ENCODE measurements at regions not wholly inside any gene's neighbourhood (a gene's known extent, or its start where the extent isn't known, plus 50 kb on each side); places are given as distances from the start of the nearest gene placed in this dataset.

DNA sequence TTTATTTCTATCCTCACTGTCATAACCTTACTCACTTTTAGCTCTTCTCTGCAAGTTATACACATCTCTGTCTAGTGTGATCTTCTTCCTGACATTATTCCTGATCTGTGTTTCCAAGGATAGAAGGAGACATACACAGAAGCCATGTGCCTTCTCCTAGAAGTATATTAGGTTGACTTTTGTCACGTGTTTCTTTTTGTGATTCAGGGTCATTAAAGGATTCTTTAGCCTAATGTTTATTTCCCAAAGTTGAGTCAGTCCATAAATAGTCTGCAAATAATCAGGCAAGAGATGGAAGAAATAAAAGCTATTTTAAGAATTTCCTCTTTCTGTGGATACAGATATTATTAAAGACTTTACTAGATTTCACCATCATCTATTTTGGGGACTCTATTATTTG is 214.1 kb upstream of the GOT2 start:
- no peaks in the 10 kb centered on the region for H3K27me3 ChIP-seq (ENCODE audit: insufficient read depth, low read depth, low read length)
- H3K9ac ChIP-seq (ENCODE audit: low read length): no peak overlapping the region
- H3K4me2 ChIP-seq (ENCODE audit: low read length): no peak overlapping the region
- H3K9me2 ChIP-seq (ENCODE audit: insufficient read depth, low read length): no peaks in the 10 kb centered on the region
- no peaks in the 10 kb centered on the region for H3K36me3 ChIP-seq (ENCODE audit: insufficient read depth, low read length)
- H3K27ac ChIP-seq (ENCODE audit: low read length): no peak overlapping the region
- TF ChIP-seq MXI1 (conservative IDR thresholded peaks at IDR 0.05; ENCODE audit: poor library complexity, severe bottlenecking) (no peak), CTCF (IDR thresholded peaks at IDR 0.05; ENCODE audit: poor library complexity, severe bottlenecking) (no peak), TAF1 (IDR thresholded peaks at IDR 0.05; ENCODE audit: low read depth) (no peak), EZH2 (IDR thresholded peaks at IDR 0.05; ENCODE audit: borderline replicate concordance, insufficient read depth, low read length, poor library complexity, severe bottlenecking) (no peak), SMC3 (conservative IDR thresholded peaks at IDR 0.05; ENCODE audit: poor library complexity) (no peak), EP300 (conservative IDR thresholded peaks at IDR 0.05; ENCODE audit: poor library complexity, severe bottlenecking) (no peak), POLR2AphosphoS5 (IDR thresholded peaks at IDR 0.05) (no peak), RAD21 (conservative IDR thresholded peaks at IDR 0.05) (no peak)
- TF ChIP-seq, protein P1, sequence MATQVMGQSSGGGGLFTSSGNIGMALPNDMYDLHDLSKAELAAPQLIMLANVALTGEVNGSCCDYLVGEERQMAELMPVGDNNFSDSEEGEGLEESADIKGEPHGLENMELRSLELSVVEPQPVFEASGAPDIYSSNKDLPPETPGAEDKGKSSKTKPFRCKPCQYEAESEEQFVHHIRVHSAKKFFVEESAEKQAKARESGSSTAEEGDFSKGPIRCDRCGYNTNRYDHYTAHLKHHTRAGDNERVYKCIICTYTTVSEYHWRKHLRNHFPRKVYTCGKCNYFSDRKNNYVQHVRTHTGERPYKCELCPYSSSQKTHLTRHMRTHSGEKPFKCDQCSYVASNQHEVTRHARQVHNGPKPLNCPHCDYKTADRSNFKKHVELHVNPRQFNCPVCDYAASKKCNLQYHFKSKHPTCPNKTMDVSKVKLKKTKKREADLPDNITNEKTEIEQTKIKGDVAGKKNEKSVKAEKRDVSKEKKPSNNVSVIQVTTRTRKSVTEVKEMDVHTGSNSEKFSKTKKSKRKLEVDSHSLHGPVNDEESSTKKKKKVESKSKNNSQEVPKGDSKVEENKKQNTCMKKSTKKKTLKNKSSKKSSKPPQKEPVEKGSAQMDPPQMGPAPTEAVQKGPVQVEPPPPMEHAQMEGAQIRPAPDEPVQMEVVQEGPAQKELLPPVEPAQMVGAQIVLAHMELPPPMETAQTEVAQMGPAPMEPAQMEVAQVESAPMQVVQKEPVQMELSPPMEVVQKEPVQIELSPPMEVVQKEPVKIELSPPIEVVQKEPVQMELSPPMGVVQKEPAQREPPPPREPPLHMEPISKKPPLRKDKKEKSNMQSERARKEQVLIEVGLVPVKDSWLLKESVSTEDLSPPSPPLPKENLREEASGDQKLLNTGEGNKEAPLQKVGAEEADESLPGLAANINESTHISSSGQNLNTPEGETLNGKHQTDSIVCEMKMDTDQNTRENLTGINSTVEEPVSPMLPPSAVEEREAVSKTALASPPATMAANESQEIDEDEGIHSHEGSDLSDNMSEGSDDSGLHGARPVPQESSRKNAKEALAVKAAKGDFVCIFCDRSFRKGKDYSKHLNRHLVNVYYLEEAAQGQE (IDR thresholded peaks at IDR 0.05; ENCODE audit: borderline replicate concordance): no peak
- H4K20me1 ChIP-seq (ENCODE audit: insufficient read depth): no peaks in the 10 kb centered on the region
- no peaks in the 10 kb centered on the region for H3K79me2 ChIP-seq (replicated peaks; ENCODE audit: insufficient read depth, low read length)
- H2AFZ ChIP-seq (ENCODE audit: low read depth, low read length): no peak overlapping the region
- no peaks in the 10 kb centered on the region for H3F3A ChIP-seq (ENCODE audit: insufficient read depth, low read length, poor library complexity, severe bottlenecking)
- H3K9me3 ChIP-seq (ENCODE audit: low read length): no peaks in the 10 kb centered on the region
- H3K4me3 ChIP-seq (ENCODE audit: low read length): no peak overlapping the region

DNA sequence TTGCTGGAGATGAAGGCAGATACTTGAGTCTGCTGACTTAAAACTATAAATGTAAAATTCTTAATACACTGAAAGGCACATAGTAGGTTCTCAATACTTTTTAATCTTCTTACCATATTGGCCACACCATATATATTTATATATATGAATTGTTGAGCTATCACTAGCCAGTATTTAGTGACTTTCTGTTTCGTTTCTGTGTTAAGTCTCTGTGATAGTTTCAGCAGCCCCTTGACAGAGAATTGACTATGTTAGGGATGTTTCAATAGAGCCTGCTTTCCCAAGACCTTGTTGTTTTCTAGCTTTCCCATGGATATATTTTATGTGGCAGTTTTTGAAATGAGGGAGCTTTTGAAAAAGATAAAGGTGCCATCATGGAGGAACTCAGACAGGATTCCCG is 206.5 kb upstream of the GOT2 start:
- H3K4me3 ChIP-seq (ENCODE audit: low read length): no peak overlapping the region
- H3K9me2 ChIP-seq (ENCODE audit: insufficient read depth, low read length): no peaks in the 10 kb centered on the region
- no peaks in the 10 kb centered on the region for H3K36me3 ChIP-seq (ENCODE audit: insufficient read depth, low read length)
- H3K27ac ChIP-seq (ENCODE audit: low read length): no peak overlapping the region
- H3K9me3 ChIP-seq (ENCODE audit: low read length): no peaks in the 10 kb centered on the region
- H3K27me3 ChIP-seq (ENCODE audit: insufficient read depth, low read depth, low read length): no peaks in the 10 kb centered on the region
- H4K20me1 ChIP-seq (ENCODE audit: insufficient read depth): no peaks in the 10 kb centered on the region
- H3K9ac ChIP-seq (ENCODE audit: low read length): no peak overlapping the region
- no peak overlapping the region for H3K4me2 ChIP-seq (ENCODE audit: low read length)
- no peak overlapping the region for H2AFZ ChIP-seq (ENCODE audit: low read depth, low read length)
- no peaks in the 10 kb centered on the region for H3K79me2 ChIP-seq (replicated peaks; ENCODE audit: insufficient read depth, low read length)
- no peak for TF ChIP-seq MXI1 (conservative IDR thresholded peaks at IDR 0.05; ENCODE audit: poor library complexity, severe bottlenecking)
- TF ChIP-seq CTCF (IDR thresholded peaks at IDR 0.05; ENCODE audit: poor library complexity, severe bottlenecking): no peak
- TF ChIP-seq, protein P1 (IDR thresholded peaks at IDR 0.05; ENCODE audit: borderline replicate concordance): no peak
- TF ChIP-seq TAF1 (IDR thresholded peaks at IDR 0.05; ENCODE audit: low read depth): no peak
- no peak for TF ChIP-seq SMC3 (conservative IDR thresholded peaks at IDR 0.05; ENCODE audit: poor library complexity)
- TF ChIP-seq EP300 (conservative IDR thresholded peaks at IDR 0.05; ENCODE audit: poor library complexity, severe bottlenecking): no peak
- TF ChIP-seq RAD21 (conservative IDR thresholded peaks at IDR 0.05): no peak
- no peak for TF ChIP-seq POLR2AphosphoS5 (IDR thresholded peaks at IDR 0.05)
- TF ChIP-seq EZH2 (IDR thresholded peaks at IDR 0.05; ENCODE audit: borderline replicate concordance, insufficient read depth, low read length, poor library complexity, severe bottlenecking): no peak
- H3F3A ChIP-seq (ENCODE audit: insufficient read depth, low read length, poor library complexity, severe bottlenecking): no peaks in the 10 kb centered on the region

Data from neural cell (in vitro differentiated cells).